OCI-LY7 (cell line): ENCODE measurements at regions not wholly inside any gene's neighbourhood (a gene's known extent, or its start where the extent isn't known, plus 50 kb on each side); places are given as distances from the start of the nearest gene placed in this dataset.

ENCODE experiments used
- BruUV-seq: library from RNA; stranded (reverse); fragments of 400-500 nt; replicated peaks from 2 replicates; lab custom pipeline; 2021; lab: Mats Ljungman, UMichigan
- CTCF ChIA-PET: fragments of 300-600 bp; sonication (Branson Sonifier 250); formaldehyde crosslinking; loops from one replicate; lab custom pipeline; 2022; ENCODE audit warnings: antibody characterized with exemption; ENCODE audit not compliant: unreplicated experiment; lab: Charles Lee
- POLR2A ChIA-PET: fragments of 300-600 bp; sonication (Branson Sonifier 250); formaldehyde crosslinking; loops from one replicate; lab custom pipeline; 2022; ENCODE audit warnings: antibody characterized with exemption; lab: Charles Lee
- DNase-seq: peaks from one replicate; pipeline ENCODE4 v3.0.0-alpha.2; 2015; ENCODE audit warnings: low spot score
- H2AFZ ChIP-seq: fragments of 200-600 bp; sonication (generic), shearing (Covaris generic); 2 replicates; pipeline ENCODE4 v1.6.1; 2014; ENCODE audit warnings: mild to moderate bottlenecking, antibody characterized with exemption, low read length, moderate library complexity
- H3K27ac ChIP-seq: fragments of 200-600 bp; sonication (generic); 2 replicates; pipeline ENCODE4 v1.5.1; 2014; ENCODE audit warnings: mixed run types, low read depth, mild to moderate bottlenecking, moderate library complexity, low read length, inconsistent platforms; ENCODE audit not compliant: poor library complexity, severe bottlenecking
- H3K36me3 ChIP-seq: fragments of 200-600 bp; sonication (generic); 2 replicates; pipeline ENCODE4 v1.6.1; 2014; ENCODE audit warnings: mild to moderate bottlenecking, antibody characterized with exemption, low read length, moderate library complexity, mixed read lengths; ENCODE audit not compliant: insufficient read depth
- H3K4me1 ChIP-seq: fragments of 200-600 bp; sonication (generic); 2 replicates; pipeline ENCODE4 v1.5.1; 2014; ENCODE audit warnings: mild to moderate bottlenecking, low read length; ENCODE audit not compliant: insufficient read depth, poor library complexity, severe bottlenecking
- H3K4me2 ChIP-seq: fragments of 200-600 bp; sonication (generic); 2 replicates; pipeline ENCODE4 v1.6.1; 2014; ENCODE audit warnings: mild to moderate bottlenecking, low read length
- H3K4me3 ChIP-seq: fragments of 200-600 bp; sonication (generic); 2 replicates; pipeline ENCODE4 v1.5.1; 2014; ENCODE audit warnings: mild to moderate bottlenecking, low read depth, low read length; ENCODE audit not compliant: poor library complexity, severe bottlenecking
- H3K79me2 ChIP-seq: fragments of 200-600 bp; sonication (generic); 2 replicates; pipeline ENCODE4 v1.6.1; 2016; ENCODE audit warnings: low read depth, mild to moderate bottlenecking, low read length, moderate library complexity, mixed read lengths; ENCODE audit not compliant: insufficient read depth
- H3K9me2 ChIP-seq: fragments of 200-600 bp; sonication (generic); 2 replicates; pipeline ENCODE4 v1.6.1; 2016; ENCODE audit warnings: mild to moderate bottlenecking, low read length, mixed read lengths; ENCODE audit not compliant: insufficient read depth
- H3K9me3 ChIP-seq: fragments of 200-600 bp; sonication (generic); 2 replicates; pipeline ENCODE4 v1.6.1; 2014; ENCODE audit warnings: mild to moderate bottlenecking, mixed run types, low read length, mixed read lengths
- H4K20me1 ChIP-seq: fragments of 200-600 bp; sonication (generic); 2 replicates; pipeline ENCODE4 v1.6.1; 2014; ENCODE audit warnings: mild to moderate bottlenecking, antibody characterized with exemption, low read length, moderate library complexity, mixed read lengths; ENCODE audit not compliant: insufficient read depth
- CTCF ChIP-seq: fragments of 200-600 bp; sonication (generic); conservative IDR thresholded peaks from 2 replicates; pipeline ENCODE4 v1.5.1; 2014; ENCODE audit warnings: mild to moderate bottlenecking, antibody characterized with exemption, low read length, moderate library complexity, mixed read lengths
- EZH2phosphoT487 ChIP-seq: fragments of 200-600 bp; sonication (generic); IDR thresholded peaks from 2 replicates; pipeline ENCODE4 v1.6.1; 2018; ENCODE audit warnings: low read depth, borderline replicate concordance, mild to moderate bottlenecking, mixed run types, antibody characterized with exemption, low read length, moderate library complexity, mixed read lengths
- intact Hi-C: fragments of 100-400 bp; cut with micrococcal nuclease; formaldehyde crosslinking; loops from one replicate; pipeline ENCODE4 v1.10.0; 2022; ENCODE audit not compliant: unreplicated experiment

- Histone ChIP-seq H3K4me1 (no peaks in the 10 kb centered on the region), H3K27ac (no peak overlapping the region), H3K4me3 (no peak overlapping the region), H3K79me2 (no peaks in the 10 kb centered on the region), H3K36me3 (no peaks in the 10 kb centered on the region), H3K9me3 (no peaks in the 10 kb centered on the region), H3K4me2 (no peak overlapping the region), H3K9me2 (no peaks in the 10 kb centered on the region), H2AFZ (no peak overlapping the region), H4K20me1 (no peaks in the 10 kb centered on the region)
- ChIA-PET POLR2A (no interaction called here), CTCF (no interaction called here)
- TF ChIP-seq CTCF: no peak
- TF ChIP-seq EZH2phosphoT487: no peak
- BruUV-seq: no TSS peak
- DNase-seq: no peak
- intact Hi-C loops: no loop called here
These were observed 172.1 kb downstream of the MYCN start for GRCh38 chr2:16112251-16112971.

- H3K9me3 ChIP-seq: no peaks in the 10 kb centered on the region
- intact Hi-C loops: no loop called here
- BruUV-seq: no TSS peak
- no peaks in the 10 kb centered on the region for H3K9me2 ChIP-seq
- no peaks in the 10 kb centered on the region for H3K4me1 ChIP-seq
- H3K27ac ChIP-seq: no peak overlapping the region
- H3K4me2 ChIP-seq: no peak overlapping the region
- ChIA-PET CTCF (no interaction called here), POLR2A (no interaction called here)
- TF ChIP-seq EZH2phosphoT487 (no peak), CTCF (no peak)
- no peak overlapping the region for H2AFZ ChIP-seq
- no peaks in the 10 kb centered on the region for H3K79me2 ChIP-seq
- H4K20me1 ChIP-seq: no peaks in the 10 kb centered on the region
- no peaks in the 10 kb centered on the region for H3K36me3 ChIP-seq
- H3K4me3 ChIP-seq: no peak overlapping the region
- DNase-seq: no peak
These were observed 171.5 kb downstream of the MYCN start for GRCh38 chr2:16111838-16112210.

GRCh38 chr2:16109821-16110310, 169.5 kb downstream of the MYCN start:
- CTCF ChIA-PET: no interaction called here
- no peaks in the 10 kb centered on the region for H3K9me2 ChIP-seq
- BruUV-seq: no TSS peak
- H3K4me1 ChIP-seq: no peaks in the 10 kb centered on the region
- H3K27ac ChIP-seq: no peak overlapping the region
- H3K36me3 ChIP-seq: no peaks in the 10 kb centered on the region
- H3K4me2 ChIP-seq: no peak overlapping the region
- TF ChIP-seq CTCF (no peak), EZH2phosphoT487 (no peak)
- H3K9me3 ChIP-seq: no peaks in the 10 kb centered on the region
- no peaks in the 10 kb centered on the region for H3K79me2 ChIP-seq
- POLR2A ChIA-PET: no interaction called here
- H3K4me3 ChIP-seq: no peak overlapping the region
- H4K20me1 ChIP-seq: no peaks in the 10 kb centered on the region
- no peak overlapping the region for H2AFZ ChIP-seq
- intact Hi-C loops: no loop called here
- DNase-seq: no peak
